H1 (cell line): ENCODE measurements at regions not wholly inside any gene's neighbourhood (a gene's known extent, or its start where the extent isn't known, plus 50 kb on each side); places are given as distances from the start of the nearest gene placed in this dataset.

Source experiments
- CTCF ChIA-PET: fragments of 300-600 bp; sonication (Branson Sonifier 250); formaldehyde crosslinking; loops from one replicate; lab custom pipeline; 2021; ENCODE audit not compliant: partially characterized antibody; lab: Charles Lee
- POLR2A ChIA-PET: fragments of 300-600 bp; sonication (Branson Sonifier 250); formaldehyde crosslinking; loops from one replicate; lab custom pipeline; 2021; ENCODE audit warnings: inconsistent platforms; ENCODE audit not compliant: partially characterized antibody; lab: Charles Lee
- DNase-seq, 2 experiments: peaks; one replicate each; pipeline versions ENCODE4 v3.0.0 to v3.0.0-alpha.2; 2010 to 2022; ENCODE audit warnings: low spot score in 2 of 2, low read depth in 1 of 2, mixed read lengths in 1 of 2
- FAIRE-seq: peaks from 2 replicates; lab custom pipeline; 2011; peaks lifted over from hg19 to GRCh38; lab: Jason Lieb, UNC
- H2AFZ ChIP-seq: 2 replicates; pipeline ENCODE4 v1.8.1; 2012; ENCODE audit warnings: low read length, inconsistent platforms
- H2AK5ac ChIP-seq: 2 replicates; pipeline ENCODE4 v1.6.1; 2013; ENCODE audit warnings: low read depth, low read length
- H2BK120ac ChIP-seq: replicated peaks from 2 replicates; pipeline ENCODE3; 2013; ENCODE audit warnings: low read depth, low read length, inconsistent platforms
- H2BK12ac ChIP-seq: 2 replicates; pipeline ENCODE4 v1.6.1; 2013; ENCODE audit warnings: low read depth, low read length
- H2BK15ac ChIP-seq: 2 replicates; pipeline ENCODE4 v1.6.1; 2013; ENCODE audit warnings: low read length
- H2BK20ac ChIP-seq: 2 replicates; pipeline ENCODE4 v1.6.1; 2013; ENCODE audit warnings: low read length
- H2BK5ac ChIP-seq: 2 replicates; pipeline ENCODE4 v1.6.1; 2013; ENCODE audit warnings: low read depth, low read length
- H3K14ac ChIP-seq: 2 replicates; pipeline ENCODE4 v1.6.1; 2013; ENCODE audit warnings: inconsistent platforms; ENCODE audit not compliant: insufficient read length
- H3K18ac ChIP-seq: 2 replicates; pipeline ENCODE4 v1.6.1; 2013; ENCODE audit warnings: low read length; ENCODE audit errors: extremely low read depth
- H3K23ac ChIP-seq: 2 replicates; pipeline ENCODE4 v1.6.1; 2013; ENCODE audit warnings: inconsistent platforms; ENCODE audit not compliant: insufficient read length
- H3K23me2 ChIP-seq: 2 replicates; pipeline ENCODE4 v1.6.1; 2013; ENCODE audit warnings: low read depth, low read length
- H3K27ac ChIP-seq: 2 replicates; pipeline ENCODE4 v1.6.1; 2011; ENCODE audit warnings: low read depth, low read length, inconsistent platforms
- H3K27me3 ChIP-seq, 4 experiments: replicated peaks in 1 of 4; 1 replicate in 1 of 4; 2 replicates in 3 of 4; pipeline versions ENCODE4 v1.6.1 to v1.8.1; 2011 to 2013; ENCODE audit warnings: low read length in 3 of 4, mild to moderate bottlenecking in 3 of 4, inconsistent platforms in 2 of 4, mixed read lengths in 2 of 4, moderate library complexity in 1 of 4; ENCODE audit not compliant: control insufficient read depth in 3 of 4, insufficient read depth in 3 of 4; ENCODE audit errors: extremely low read depth in 1 of 4
- H3K36me3 ChIP-seq, 4 experiments: 2 replicates each; pipeline versions ENCODE4 v1.6.1 to v1.8.1; 2011 to 2013; ENCODE audit warnings: mild to moderate bottlenecking in 4 of 4, low read length in 3 of 4, moderate library complexity in 2 of 4, control low read depth in 1 of 4, inconsistent platforms in 1 of 4; ENCODE audit not compliant: insufficient read depth in 4 of 4, control insufficient read depth in 2 of 4
- H3K4ac ChIP-seq: replicated peaks from 2 replicates; pipeline ENCODE3; 2013; ENCODE audit warnings: low read length, low read depth, mixed read lengths, inconsistent platforms; ENCODE audit not compliant: insufficient read length
- H3K4me1 ChIP-seq, 4 experiments: replicated peaks in 1 of 4; 1 replicate in 1 of 4; 2 replicates in 3 of 4; pipeline versions ENCODE4 v1.6.1 to v1.8.1; 2011 to 2013; ENCODE audit warnings: low read length in 3 of 4, inconsistent platforms in 2 of 4, mixed read lengths in 1 of 4; ENCODE audit not compliant: insufficient read depth in 4 of 4, control insufficient read depth in 3 of 4
- H3K4me2 ChIP-seq, 2 experiments: 2 replicates each; pipeline versions ENCODE4 v1.6.1 to v1.8.1; 2011 to 2013; ENCODE audit warnings: low read depth in 2 of 2, low read length in 2 of 2, control low read depth in 1 of 2, inconsistent platforms in 1 of 2, mild to moderate bottlenecking in 1 of 2; ENCODE audit not compliant: insufficient read depth in 1 of 2
- H3K4me3 ChIP-seq, 4 experiments: fragments of 200-600, 300-600 bp in 1 of 4; sonication (generic), shearing (Covaris generic), sonication (Bioruptor Twin) in 1 of 4; 2 replicates each; pipeline versions ENCODE4 v1.5.1 to v1.8.1; 2011 to 2016; ENCODE audit warnings: low read length in 4 of 4, low read depth in 3 of 4, control low read depth in 2 of 4, inconsistent platforms in 2 of 4, mild to moderate bottlenecking in 2 of 4, mixed read lengths in 1 of 4, moderate library complexity in 1 of 4; ENCODE audit not compliant: insufficient read depth in 2 of 4; ENCODE audit errors: extremely low read depth in 1 of 4
- H3K56ac ChIP-seq: replicated peaks from 2 replicates; pipeline ENCODE3; 2013; ENCODE audit warnings: low read depth, mild to moderate bottlenecking, mixed read lengths, low read length, inconsistent platforms; ENCODE audit not compliant: insufficient read length
- H3K79me1 ChIP-seq: 2 replicates; pipeline ENCODE4 v1.6.1; 2013; ENCODE audit warnings: low read depth, low read length, control low read depth
- H3K79me2 ChIP-seq, 2 experiments: 2 replicates each; pipeline versions ENCODE4 v1.6.1 to v1.8.1; 2012 to 2013; ENCODE audit warnings: low read length in 2 of 2, mild to moderate bottlenecking in 2 of 2, inconsistent platforms in 1 of 2; ENCODE audit not compliant: insufficient read depth in 2 of 2, control insufficient read depth in 1 of 2
- H3K9ac ChIP-seq, 4 experiments: replicated peaks in 1 of 4; 1 replicate in 1 of 4; 2 replicates in 3 of 4; pipeline versions ENCODE4 v1.6.1 to v1.8.1; 2011 to 2013; ENCODE audit warnings: low read depth in 3 of 4, low read length in 3 of 4, control low read depth in 2 of 4, mild to moderate bottlenecking in 2 of 4, moderate library complexity in 2 of 4, inconsistent platforms in 1 of 4; ENCODE audit errors: extremely low read depth in 1 of 4
- H3K9me3 ChIP-seq, 2 experiments: 2 replicates each; pipeline versions ENCODE4 v1.6.1 to v1.8.1; 2012 to 2013; ENCODE audit warnings: mild to moderate bottlenecking in 2 of 2, moderate library complexity in 2 of 2, control low read depth in 1 of 2, inconsistent platforms in 1 of 2, low read depth in 1 of 2, low read length in 1 of 2, mixed read lengths in 1 of 2; ENCODE audit not compliant: insufficient read depth in 2 of 2
- H4K20me1 ChIP-seq, 2 experiments: replicated peaks in 1 of 2; 2 replicates each; pipeline versions ENCODE3 to v1.8.1; 2011 to 2013; ENCODE audit warnings: inconsistent platforms in 2 of 2, low read length in 2 of 2, mild to moderate bottlenecking in 1 of 2; ENCODE audit not compliant: insufficient read depth in 2 of 2, control insufficient read depth in 1 of 2
- H4K5ac ChIP-seq: 2 replicates; pipeline ENCODE4 v1.6.1; 2013; ENCODE audit warnings: low read length, low read depth, mixed read lengths, inconsistent platforms; ENCODE audit not compliant: insufficient read length
- H4K8ac ChIP-seq: 2 replicates; pipeline ENCODE4 v1.8.0; 2013; ENCODE audit warnings: mild to moderate bottlenecking, moderate library complexity, low read length, inconsistent platforms; ENCODE audit not compliant: insufficient read depth; ENCODE audit errors: extremely low read depth
- H4K91ac ChIP-seq: replicated peaks from 2 replicates; pipeline ENCODE3; 2013; ENCODE audit warnings: low read length, mixed read lengths, inconsistent platforms; ENCODE audit not compliant: insufficient read length
- CREB1 ChIP-seq: IDR thresholded peaks from 2 replicates; pipeline ENCODE4 v1.6.1; 2012; ENCODE audit warnings: inconsistent platforms
- EGR1 ChIP-seq: IDR thresholded peaks from 2 replicates; pipeline ENCODE4 v1.6.1; 2011; ENCODE audit warnings: low read depth, low read length, borderline replicate concordance
- GABPA ChIP-seq: IDR thresholded peaks from 2 replicates; pipeline ENCODE4 v1.6.1; 2011; ENCODE audit warnings: mild to moderate bottlenecking, low read length, moderate library complexity, borderline replicate concordance; ENCODE audit not compliant: insufficient read depth
- JUN ChIP-seq: IDR thresholded peaks from 2 replicates; pipeline ENCODE4 v1.6.1; 2011; ENCODE audit warnings: low read depth, mild to moderate bottlenecking, improper control_type of control experiment, low read length
- JUND ChIP-seq: IDR thresholded peaks from 2 replicates; pipeline ENCODE4 v1.6.1; 2011; ENCODE audit warnings: mild to moderate bottlenecking, improper control_type of control experiment, low read length
- KDM1A ChIP-seq: fragments of 200-600, 300-600 bp; sonication (generic); IDR thresholded peaks from 2 replicates; pipeline ENCODE4 v1.7.1; 2016; ENCODE audit warnings: mild to moderate bottlenecking, low read length, borderline replicate concordance
- POLR2AphosphoS5 ChIP-seq: IDR thresholded peaks from 2 replicates; pipeline ENCODE4 v1.6.1; 2011; ENCODE audit warnings: low read depth, low read length
- SP4 ChIP-seq: IDR thresholded peaks from 2 replicates; pipeline ENCODE4 v1.6.1; 2012; ENCODE audit warnings: low read length, inconsistent platforms
- TBP ChIP-seq: IDR thresholded peaks from 2 replicates; pipeline ENCODE4 v1.6.1; 2011; ENCODE audit warnings: low read depth, low read length, improper control_type of control experiment
- WGBS, 2 experiments: shearing (Covaris generic) in 1 of 2; methylation state at CpG; one replicate each; pipeline versions ENCODE4 v1.1.6 to v1.1.7; 2013 to 2015; ENCODE audit warnings: low lambda C conversion rate in 2 of 2, mixed read lengths in 2 of 2, inconsistent platforms in 1 of 2, low coverage in 1 of 2, missing lambda C conversion rate in 1 of 2; ENCODE audit not compliant: insufficient replicate concordance in 2 of 2, insufficient coverage in 1 of 2, insufficient read length in 1 of 2; ENCODE audit errors: extremely low coverage in 1 of 2, missing lambda C conversion rate in 1 of 2; 5-methylcytosine and 5-hydroxymethylcytosine counted together

- H3K18ac ChIP-seq, result no peak overlapping the region
- H3K79me1 ChIP-seq, result no peaks in the 10 kb centered on the region
- DNase-seq (no peak), FAIRE-seq (no peak)
- H3K14ac ChIP-seq, result no peak overlapping the region
- no peak overlapping the region for H2AFZ ChIP-seq
- no peak overlapping the region for H3K4ac ChIP-seq
- no peak overlapping the region for H3K56ac ChIP-seq
- H3K4me2 ChIP-seq, result no peak overlapping the region
- H2BK15ac ChIP-seq, result no peak overlapping the region
- H3K27ac ChIP-seq, result no peak overlapping the region
- no peaks in the 10 kb centered on the region for H4K20me1 ChIP-seq
- H3K36me3 ChIP-seq, result no peaks in the 10 kb centered on the region
- no peak overlapping the region for H4K5ac ChIP-seq
- no peaks in the 10 kb centered on the region for H3K23me2 ChIP-seq
- H4K91ac ChIP-seq, result no peak overlapping the region
- no peak overlapping the region for H2BK5ac ChIP-seq
- no peak overlapping the region for H2BK12ac ChIP-seq
- WGBS, 2 experiments, result 61% methylated on average over 3 of the region's 3 CpGs; no CpG with 5 or more reads in 1 of the 2 experiments
- H4K8ac ChIP-seq, result no peak overlapping the region
- no peak overlapping the region for H2BK120ac ChIP-seq
- H3K9ac ChIP-seq, result no peak overlapping the region
- no peak for TF ChIP-seq SP4
- no peak for TF ChIP-seq KDM1A
- no peak for TF ChIP-seq CREB1
- TF ChIP-seq JUN, result no peak
- no peak for TF ChIP-seq POLR2AphosphoS5
- no peak for TF ChIP-seq JUND
- no peak for TF ChIP-seq GABPA
- no peak for TF ChIP-seq TBP
- TF ChIP-seq EGR1, result no peak
- no peak overlapping the region for H3K4me3 ChIP-seq
- no peaks in the 10 kb centered on the region for H3K4me1 ChIP-seq
- H3K79me2 ChIP-seq, result no peaks in the 10 kb centered on the region
- H2AK5ac ChIP-seq, result no peak overlapping the region
- peaks cover 3 to 6% of the 10 kb centered on the region in 2 experiments; a peak in 2 of 4 replicates for H3K9me3 ChIP-seq
- ChIA-PET CTCF (interaction anchor here (1.0 to 1.3 kb wide), 2 partner anchors 9 to 10 kb away, joined by 3 to 4 read pairs; no protein-coding TSS in a partner anchor), POLR2A (no interaction called here)
- no peaks in the 10 kb centered on the region for H3K27me3 ChIP-seq
- H2BK20ac ChIP-seq, result no peak overlapping the region
- H3K23ac ChIP-seq, result no peak overlapping the region
Observed at GRCh38 chr4:182023469-182023868, 219.7 kb upstream of the TENM3 start.
